T-helper 2 cell treated with Interferon-gamma antibody and Interleukin-4, amounts not matched to agents 100 ng/mL and 5 ng/mL, for 36 hours (primary cell): ENCODE measurements at regions not wholly inside any gene's neighbourhood (a gene's known extent, or its start where the extent isn't known, plus 50 kb on each side); places are given as distances from the start of the nearest gene placed in this dataset.
"Not testable (repeated sequence)": the region's sequence is repeated elsewhere in the genome, so short reads cannot be mapped to it uniquely, and the experiment has no call there.

Source experiments
- intact Hi-C: fragments of 100-400 bp; cut with micrococcal nuclease; formaldehyde crosslinking; loops from one replicate; pipeline ENCODE4 v1.15.1; 2023

GRCh38 chr3:118593277-118593670 lies 441.4 kb downstream of the IGSF11 start:
- intact Hi-C loops, result no loop called here

GRCh38 chr3:118597184-118597583 lies 437.5 kb downstream of the IGSF11 start:
- intact Hi-C loops, result no loop called here

- intact Hi-C loops, result no loop called here
These were observed 426.5 kb downstream of the IGSF11 start for GRCh38 chr3:118607915-118608820.

GRCh38 chr3:118618247-118619040 lies 416.2 kb downstream of the IGSF11 start:
- intact Hi-C loops, result no loop called here

GRCh38 chr3:118626453-118626852 lies 408.2 kb downstream of the IGSF11 start:
- intact Hi-C loops, result no loop called here

- intact Hi-C loops, result no loop called here
These were observed 405.8 kb downstream of the IGSF11 start for GRCh38 chr3:118628704-118629341.

GRCh38 chr3:118629821-118630220 lies 404.8 kb downstream of the IGSF11 start:
- intact Hi-C loops, result no loop called here

- intact Hi-C loops, result no loop called here
These were observed 398.9 kb downstream of the IGSF11 start for GRCh38 chr3:118635711-118636110.

- intact Hi-C loops, result no loop called here
These were observed 397.8 kb downstream of the IGSF11 start for GRCh38 chr3:118636841-118637240.

GRCh38 chr3:118637846-118638245 lies 396.8 kb downstream of the IGSF11 start:
- intact Hi-C loops, result no loop called here

GRCh38 chr3:118641608-118642007 lies 393.0 kb downstream of the IGSF11 start:
- intact Hi-C loops, result no loop called here

GRCh38 chr3:118671192-118671591 lies 363.5 kb downstream of the IGSF11 start:
- intact Hi-C loops, result no loop called here

GRCh38 chr3:118675305-118675704 lies 359.3 kb downstream of the IGSF11 start:
- intact Hi-C loops, result no loop called here

GRCh38 chr3:118678663-118679062 lies 356.0 kb downstream of the IGSF11 start:
- intact Hi-C loops, result not testable (repeated sequence)

- intact Hi-C loops, result no loop called here
These were observed 351.7 kb downstream of the IGSF11 start for GRCh38 chr3:118682921-118683320.

GRCh38 chr3:118683636-118684035 lies 351.0 kb downstream of the IGSF11 start:
- intact Hi-C loops, result no loop called here

- intact Hi-C loops, result no loop called here
These were observed 346.2 kb downstream of the IGSF11 start for GRCh38 chr3:118688396-118688884.

- intact Hi-C loops, result no loop called here
These were observed 342.2 kb downstream of the IGSF11 start for GRCh38 chr3:118692416-118692815.

GRCh38 chr3:118705487-118706219 lies 329.0 kb downstream of the IGSF11 start:
- intact Hi-C loops, result no loop called here

- intact Hi-C loops, result no loop called here
These were observed 326.7 kb downstream of the IGSF11 start for GRCh38 chr3:118707991-118708390.

- intact Hi-C loops, result no loop called here
These were observed 324.1 kb downstream of the IGSF11 start for GRCh38 chr3:118710532-118710931.
